22Rv1 (cell line): ENCODE measurements at regions not wholly inside any gene's neighbourhood (a gene's known extent, or its start where the extent isn't known, plus 50 kb on each side); places are given as distances from the start of the nearest gene placed in this dataset.

Experiments used
- CTCF ChIP-seq: fragments of 450-650 bp; IDR thresholded peaks from 2 replicates; pipeline ENCODE4 v1.5.1; 2017; ENCODE audit warnings: mild to moderate bottlenecking
- ZFX ChIP-seq: fragments of 450-650 bp; IDR thresholded peaks from 2 replicates; pipeline ENCODE4 v1.6.1; 2017; ENCODE audit warnings: antibody characterized with exemption, borderline replicate concordance

- TF ChIP-seq ZFX (no peak), CTCF (no peak)
Measured at GRCh38 chr18:37661061-37661460, 95.5 kb upstream of the CELF4 start.
